Rectal smooth muscle tissue (tissue), 1 donor: ENCODE measurements at regions not wholly inside any gene's neighbourhood (a gene's known extent, or its start where the extent isn't known, plus 50 kb on each side); places are given as distances from the start of the nearest gene placed in this dataset.

Experiments used
- H3K27ac ChIP-seq: one replicate; pipeline ENCODE4 v1.7.0; 2013; ENCODE audit warnings: low read depth, low read length, inconsistent platforms
- H3K27me3 ChIP-seq: one replicate; pipeline ENCODE4 v1.7.0; 2013; ENCODE audit warnings: low read length; ENCODE audit not compliant: control insufficient read depth, insufficient read depth
- H3K36me3 ChIP-seq: one replicate; pipeline ENCODE4 v1.7.0; 2013; ENCODE audit warnings: low read length; ENCODE audit not compliant: control insufficient read depth, insufficient read depth
- H3K4me1 ChIP-seq: one replicate; pipeline ENCODE4 v1.7.0; 2013; ENCODE audit warnings: low read length; ENCODE audit not compliant: control insufficient read depth, insufficient read depth
- H3K4me3 ChIP-seq: one replicate; pipeline ENCODE4 v1.7.0; 2013; ENCODE audit warnings: low read length
- H3K9ac ChIP-seq: one replicate; pipeline ENCODE4 v1.7.0; 2013; ENCODE audit warnings: low read length

GRCh38 chr14:98835825-98836100 is 436.2 kb downstream of the BCL11B start:
- Histone ChIP-seq H3K27ac (no peak overlapping the region), H3K4me1 (no peaks in the 10 kb centered on the region), H3K36me3 (no peaks in the 10 kb centered on the region), H3K9ac (no peak overlapping the region), H3K4me3 (no peak overlapping the region), H3K27me3 (no peaks in the 10 kb centered on the region)

DNA sequence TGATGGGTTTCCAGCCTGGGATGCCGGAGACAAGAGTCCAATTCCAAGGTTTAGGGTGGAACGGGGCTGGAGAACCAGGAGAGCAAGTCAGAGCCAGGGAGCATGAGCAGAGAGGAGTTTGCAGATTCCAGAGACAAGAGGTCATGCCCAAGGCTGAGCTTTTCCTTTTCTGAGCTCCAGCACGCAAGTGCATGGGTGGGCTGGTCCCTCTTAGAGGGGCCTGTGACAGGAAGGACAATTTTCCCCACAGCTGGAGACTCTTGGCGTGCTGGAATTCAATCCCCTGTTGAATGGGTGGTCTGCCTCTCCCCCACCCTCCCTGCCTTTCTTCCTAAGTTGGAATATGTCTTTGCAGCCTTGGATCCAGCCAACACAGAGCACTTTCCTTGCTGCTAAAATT is 431.9 kb downstream of the BCL11B start:
- no peaks in the 10 kb centered on the region for H3K36me3 ChIP-seq
- no peak overlapping the region for H3K4me3 ChIP-seq
- no peak overlapping the region for H3K27ac ChIP-seq
- no peaks in the 10 kb centered on the region for H3K4me1 ChIP-seq
- H3K9ac ChIP-seq, result no peak overlapping the region
- H3K27me3 ChIP-seq, result no peaks in the 10 kb centered on the region

DNA sequence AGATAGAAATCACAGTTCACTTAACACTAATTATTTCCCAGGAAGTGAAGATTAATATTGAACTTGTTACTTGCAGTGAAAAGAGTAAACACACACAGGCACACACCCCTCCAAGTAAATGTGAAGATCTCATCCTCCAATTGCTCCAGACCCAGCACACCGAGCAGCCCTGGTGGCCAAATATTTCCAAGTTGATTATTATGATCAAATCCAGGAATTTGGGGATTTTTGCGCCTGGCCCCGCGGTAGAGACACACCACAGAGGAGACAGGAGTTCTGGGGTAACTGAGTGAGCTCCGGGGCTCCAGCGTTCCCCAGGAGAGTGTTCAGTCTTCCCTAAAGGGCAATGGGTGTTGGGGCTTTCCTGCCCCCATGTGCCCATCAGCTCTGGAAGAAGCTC is 431.5 kb downstream of the BCL11B start:
- no peaks in the 10 kb centered on the region for H3K4me1 ChIP-seq
- no peaks in the 10 kb centered on the region for H3K36me3 ChIP-seq
- H3K27ac ChIP-seq, result no peak overlapping the region
- no peak overlapping the region for H3K9ac ChIP-seq
- no peaks in the 10 kb centered on the region for H3K27me3 ChIP-seq
- no peak overlapping the region for H3K4me3 ChIP-seq

DNA sequence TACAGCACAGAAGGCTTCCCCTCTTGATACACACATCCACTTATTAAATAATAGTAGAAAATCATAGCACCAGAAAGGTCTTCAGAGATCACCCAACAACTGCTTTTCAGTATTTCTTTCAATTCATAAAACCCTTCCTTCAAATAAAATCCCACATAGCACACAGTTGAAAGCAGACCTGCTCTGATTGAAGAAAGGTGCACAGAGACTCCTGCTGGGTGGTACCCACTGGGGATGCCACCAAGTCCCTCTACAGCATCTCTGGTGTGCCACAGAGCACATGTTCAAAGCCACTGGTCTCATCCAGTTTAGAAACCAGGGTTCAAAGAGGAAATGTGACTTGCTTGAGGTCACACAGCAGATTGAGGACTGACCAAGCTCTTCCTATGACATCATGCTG is 427.5 kb downstream of the BCL11B start:
- Histone ChIP-seq H3K9ac (no peak overlapping the region), H3K4me1 (no peaks in the 10 kb centered on the region), H3K27me3 (no peaks in the 10 kb centered on the region), H3K4me3 (no peak overlapping the region), H3K27ac (no peak overlapping the region), H3K36me3 (no peaks in the 10 kb centered on the region)

GRCh38 chr14:98847521-98848468 is 424.2 kb downstream of the BCL11B start:
- no peak overlapping the region for H3K9ac ChIP-seq
- H3K4me1 ChIP-seq, result no peaks in the 10 kb centered on the region
- no peak overlapping the region for H3K27ac ChIP-seq
- H3K27me3 ChIP-seq, result no peaks in the 10 kb centered on the region
- H3K4me3 ChIP-seq, result no peak overlapping the region
- no peaks in the 10 kb centered on the region for H3K36me3 ChIP-seq

DNA sequence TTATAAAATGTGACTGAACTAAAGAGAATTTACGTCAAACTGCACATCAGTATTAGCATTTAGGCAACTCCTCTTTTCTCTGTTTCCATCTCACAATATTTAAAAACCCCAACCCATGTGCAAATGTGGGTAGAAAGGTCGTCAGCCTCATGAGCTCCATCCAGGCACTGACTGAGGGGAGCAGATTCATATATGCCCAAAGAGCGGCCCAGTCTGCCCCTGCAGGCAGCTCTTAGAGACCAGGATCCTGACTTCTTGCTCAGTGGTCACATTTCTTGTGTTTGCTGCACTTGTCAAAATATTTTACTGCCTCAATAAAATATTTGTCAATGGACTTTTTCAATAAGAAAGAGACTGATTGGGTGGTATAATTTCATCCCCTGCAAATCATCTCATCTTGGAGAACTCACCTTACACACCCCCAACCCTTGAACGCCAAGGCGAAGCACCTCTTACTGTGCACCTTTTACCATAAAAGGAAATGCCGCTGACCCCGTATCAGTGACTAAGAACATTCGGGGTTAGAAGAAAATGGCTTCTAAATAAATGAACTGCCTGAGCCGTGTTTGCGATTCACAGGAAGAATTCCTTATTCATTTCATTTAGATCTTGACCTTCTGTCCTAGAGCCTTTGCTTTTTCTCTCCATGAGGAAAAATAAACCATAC is 418.8 kb downstream of the BCL11B start:
- Histone ChIP-seq H3K4me3 (no peak overlapping the region), H3K9ac (no peak overlapping the region), H3K27me3 (no peaks in the 10 kb centered on the region), H3K36me3 (no peaks in the 10 kb centered on the region), H3K27ac (no peak overlapping the region), H3K4me1 (no peaks in the 10 kb centered on the region)

DNA sequence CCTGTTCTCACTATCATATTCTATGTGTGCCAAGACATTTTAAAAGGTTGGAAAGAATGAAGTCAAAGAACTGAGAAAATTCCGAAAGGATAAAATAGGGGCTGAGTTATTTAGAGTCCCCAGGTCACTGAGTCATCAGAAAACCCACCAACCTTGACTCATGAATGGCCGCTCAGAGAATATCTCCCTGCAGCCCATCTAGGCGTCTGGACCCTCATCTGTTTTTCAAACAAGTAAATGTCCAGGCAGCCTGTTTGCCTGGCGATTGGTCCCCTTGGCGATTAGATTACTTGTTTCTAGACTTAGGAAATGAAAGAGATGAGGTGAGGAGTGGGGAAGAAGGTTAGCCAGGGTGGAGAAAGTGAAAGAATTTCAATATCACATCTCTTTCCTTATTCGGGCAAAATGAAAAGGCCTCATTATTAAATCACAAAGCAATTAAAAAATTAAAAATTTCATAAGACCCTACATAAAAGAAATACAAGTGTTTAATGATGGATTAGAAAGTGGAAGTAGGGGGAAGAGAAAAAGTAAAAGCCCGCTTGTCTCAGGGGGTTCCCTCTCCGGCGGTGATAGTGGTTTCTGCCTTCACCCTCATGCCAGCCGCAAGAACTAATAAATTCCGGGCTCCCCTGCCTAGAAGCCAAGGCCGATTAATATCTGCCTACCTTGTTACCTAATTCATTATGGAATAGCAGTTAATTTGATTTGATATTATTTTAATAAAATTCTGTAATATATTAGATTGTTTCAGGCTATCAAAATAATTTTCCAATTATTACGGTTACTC is 415.9 kb downstream of the BCL11B start:
- H3K36me3 ChIP-seq, result no peaks in the 10 kb centered on the region
- H3K9ac ChIP-seq, result no peak overlapping the region
- no peak overlapping the region for H3K27ac ChIP-seq
- no peaks in the 10 kb centered on the region for H3K4me1 ChIP-seq
- H3K4me3 ChIP-seq, result no peak overlapping the region
- no peaks in the 10 kb centered on the region for H3K27me3 ChIP-seq

GRCh38 chr14:98858158-98858557 is 413.8 kb downstream of the BCL11B start:
- Histone ChIP-seq H3K4me1 (no peaks in the 10 kb centered on the region), H3K9ac (no peak overlapping the region), H3K27me3 (no peaks in the 10 kb centered on the region), H3K4me3 (no peak overlapping the region), H3K36me3 (no peaks in the 10 kb centered on the region), H3K27ac (no peak overlapping the region)

- Histone ChIP-seq H3K9ac (no peak overlapping the region), H3K36me3 (no peaks in the 10 kb centered on the region), H3K4me1 (no peaks in the 10 kb centered on the region)
Observed at GRCh38 chr14:98858561-98858960, 413.4 kb downstream of the BCL11B start.

GRCh38 chr14:98859301-98859700 is 412.7 kb downstream of the BCL11B start:
- Histone ChIP-seq H3K27me3 (no peaks in the 10 kb centered on the region), H3K27ac (no peak overlapping the region), H3K36me3 (no peaks in the 10 kb centered on the region), H3K4me3 (no peak overlapping the region), H3K9ac (no peak overlapping the region), H3K4me1 (no peaks in the 10 kb centered on the region)

More at GRCh38 chr14:98858561-98858960, 413.4 kb downstream of the BCL11B start:
- Histone ChIP-seq H3K4me3 (no peak overlapping the region), H3K27me3 (no peaks in the 10 kb centered on the region), H3K27ac (no peak overlapping the region)

GRCh38 chr14:98864211-98864610 is 407.8 kb downstream of the BCL11B start:
- no peaks in the 10 kb centered on the region for H3K4me1 ChIP-seq
- no peak overlapping the region for H3K9ac ChIP-seq
- no peak overlapping the region for H3K27ac ChIP-seq
- no peaks in the 10 kb centered on the region for H3K27me3 ChIP-seq
- H3K36me3 ChIP-seq, result no peaks in the 10 kb centered on the region
- H3K4me3 ChIP-seq, result no peak overlapping the region

GRCh38 chr14:98867146-98867545 is 404.9 kb downstream of the BCL11B start:
- no peaks in the 10 kb centered on the region for H3K27me3 ChIP-seq
- H3K36me3 ChIP-seq, result no peaks in the 10 kb centered on the region
- no peaks in the 10 kb centered on the region for H3K4me1 ChIP-seq
- H3K4me3 ChIP-seq, result no peak overlapping the region
- H3K9ac ChIP-seq, result no peak overlapping the region
- H3K27ac ChIP-seq, result no peak overlapping the region
